ENCODE measurements at regions not wholly inside any gene's neighbourhood (a gene's known extent, or its start where the extent isn't known, plus 50 kb on each side); places are given as distances from the start of the nearest gene placed in this dataset.
"Not testable (repeated sequence)": the region's sequence is repeated elsewhere in the genome, so short reads cannot be mapped to it uniquely, and the experiment has no call there.

GRCh38 chr1:115529216-115529897 lies 112.4 kb upstream of the VANGL1 start:
- H3K36me3 ChIP-seq (ENCODE audit: insufficient read depth, low read length), result no peaks in the 10 kb centered on the region
- H3K9ac ChIP-seq (ENCODE audit: insufficient read length), result no peak overlapping the region
- DNase-seq (ENCODE audit: low read depth, low spot score), result no peak
- no peak overlapping the region for H3K4me3 ChIP-seq
- TF ChIP-seq FOXP2 (optimal IDR thresholded peaks at IDR 0.05; ENCODE audit: control extremely low read depth, extremely low read length, insufficient read depth), result no peak
- no peak overlapping the region for H3K27ac ChIP-seq
- H3K9me3 ChIP-seq (ENCODE audit: low read depth, low read length), result no peaks in the 10 kb centered on the region

DNA sequence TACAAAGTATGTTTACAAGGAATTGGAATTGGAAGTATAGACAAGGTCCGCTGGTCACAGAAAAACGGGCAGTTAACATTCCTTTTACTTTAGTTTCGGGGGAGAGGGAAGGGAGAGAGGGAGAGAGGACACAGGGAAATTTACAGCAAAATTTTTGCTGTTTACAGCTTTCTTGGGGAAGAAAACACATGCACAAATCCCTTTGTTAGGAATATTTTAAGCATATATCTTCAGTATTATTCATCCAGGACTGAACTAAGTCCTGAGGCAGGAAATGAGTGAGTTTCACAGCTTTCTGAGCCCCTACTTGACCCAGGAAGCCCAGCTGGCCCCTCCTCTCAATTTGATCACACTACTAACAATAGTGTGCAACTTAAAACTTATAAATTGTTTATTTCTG lies 113.4 kb upstream of the VANGL1 start:
- not testable (repeated sequence) for H3K4me3 ChIP-seq; H3K27ac ChIP-seq; H3K9me3 ChIP-seq (ENCODE audit: low read depth, low read length); DNase-seq (ENCODE audit: low read depth, low spot score); H3K36me3 ChIP-seq (ENCODE audit: insufficient read depth, low read length); H3K9ac ChIP-seq (ENCODE audit: insufficient read length)

- no peak overlapping the region for H3K9ac ChIP-seq (ENCODE audit: insufficient read length)
- H3K9me3 ChIP-seq (ENCODE audit: low read depth, low read length), result no peaks in the 10 kb centered on the region
- DNase-seq (ENCODE audit: low read depth, low spot score), result no peak
- no peak overlapping the region for H3K27ac ChIP-seq
- TF ChIP-seq FOXP2 (optimal IDR thresholded peaks at IDR 0.05; ENCODE audit: control extremely low read depth, extremely low read length, insufficient read depth), result no peak
- no peak for TF ChIP-seq EZH2 (IDR thresholded peaks at IDR 0.05)
- no peak for TF ChIP-seq POLR2AphosphoS5 (IDR thresholded peaks at IDR 0.05; ENCODE audit: borderline replicate concordance, low read depth, low read length)
- no peak overlapping the region for H3K4me3 ChIP-seq
- no peaks in the 10 kb centered on the region for H3K36me3 ChIP-seq (ENCODE audit: insufficient read depth, low read length)
Measured at GRCh38 chr1:115527746-115528145, 114.0 kb upstream of the VANGL1 start.

- Histone ChIP-seq H3K4me3 (no peak overlapping the region), H3K9me3 (ENCODE audit: low read depth, low read length) (no peaks in the 10 kb centered on the region), H3K9ac (ENCODE audit: insufficient read length) (no peak overlapping the region), H3K36me3 (ENCODE audit: insufficient read depth, low read length) (no peaks in the 10 kb centered on the region), H3K27ac (no peak overlapping the region)
- TF ChIP-seq POLR2AphosphoS5 (IDR thresholded peaks at IDR 0.05; ENCODE audit: borderline replicate concordance, low read depth, low read length) (no peak), FOXP2 (optimal IDR thresholded peaks at IDR 0.05; ENCODE audit: control extremely low read depth, extremely low read length, insufficient read depth) (no peak), EZH2 (IDR thresholded peaks at IDR 0.05) (no peak)
- no peak for DNase-seq (ENCODE audit: low read depth, low spot score)
Measured at GRCh38 chr1:115526900-115527299, 114.9 kb upstream of the VANGL1 start.

GRCh38 chr1:115524236-115524635 lies 117.5 kb upstream of the VANGL1 start:
- Histone ChIP-seq H3K9ac (ENCODE audit: insufficient read length) (no peak overlapping the region), H3K9me3 (ENCODE audit: low read depth, low read length) (no peaks in the 10 kb centered on the region), H3K27ac (no peak overlapping the region), H3K36me3 (ENCODE audit: insufficient read depth, low read length) (no peaks in the 10 kb centered on the region), H3K4me3 (no peak overlapping the region)
- DNase-seq (ENCODE audit: low read depth, low spot score), result no peak
- TF ChIP-seq FOXP2 (optimal IDR thresholded peaks at IDR 0.05; ENCODE audit: control extremely low read depth, extremely low read length, insufficient read depth), result no peak
- no peak for TF ChIP-seq POLR2AphosphoS5 (IDR thresholded peaks at IDR 0.05; ENCODE audit: borderline replicate concordance, low read depth, low read length)
- no peak for TF ChIP-seq EZH2 (IDR thresholded peaks at IDR 0.05)

GRCh38 chr1:115522386-115522785 lies 119.4 kb upstream of the VANGL1 start:
- H3K27ac ChIP-seq, result no peak overlapping the region
- TF ChIP-seq EZH2 (IDR thresholded peaks at IDR 0.05) (no peak), POLR2AphosphoS5 (IDR thresholded peaks at IDR 0.05; ENCODE audit: borderline replicate concordance, low read depth, low read length) (no peak), FOXP2 (optimal IDR thresholded peaks at IDR 0.05; ENCODE audit: control extremely low read depth, extremely low read length, insufficient read depth) (no peak)
- no peaks in the 10 kb centered on the region for H3K36me3 ChIP-seq (ENCODE audit: insufficient read depth, low read length)
- DNase-seq (ENCODE audit: low read depth, low spot score), result no peak
- H3K4me3 ChIP-seq, result no peak overlapping the region
- H3K9ac ChIP-seq (ENCODE audit: insufficient read length), result no peak overlapping the region
- H3K9me3 ChIP-seq (ENCODE audit: low read depth, low read length), result no peaks in the 10 kb centered on the region

GRCh38 chr1:115515270-115515669 lies 126.5 kb upstream of the VANGL1 start:
- TF ChIP-seq EZH2 (IDR thresholded peaks at IDR 0.05) (no peak), POLR2AphosphoS5 (IDR thresholded peaks at IDR 0.05; ENCODE audit: borderline replicate concordance, low read depth, low read length) (no peak), FOXP2 (optimal IDR thresholded peaks at IDR 0.05; ENCODE audit: control extremely low read depth, extremely low read length, insufficient read depth) (no peak)
- no peak for DNase-seq (ENCODE audit: low read depth, low spot score)
- Histone ChIP-seq H3K9me3 (ENCODE audit: low read depth, low read length) (no peaks in the 10 kb centered on the region), H3K36me3 (ENCODE audit: insufficient read depth, low read length) (no peaks in the 10 kb centered on the region), H3K9ac (ENCODE audit: insufficient read length) (no peak overlapping the region), H3K4me3 (no peak overlapping the region), H3K27ac (no peak overlapping the region)

GRCh38 chr1:115510226-115510625 lies 131.5 kb upstream of the VANGL1 start:
- DNase-seq (ENCODE audit: low read depth, low spot score); H3K27ac ChIP-seq: not testable (repeated sequence)

GRCh38 chr1:115507901-115508300 lies 133.9 kb upstream of the VANGL1 start:
- no peak for TF ChIP-seq EZH2 (IDR thresholded peaks at IDR 0.05)
- TF ChIP-seq POLR2AphosphoS5 (IDR thresholded peaks at IDR 0.05; ENCODE audit: borderline replicate concordance, low read depth, low read length), result no peak
- no peak for TF ChIP-seq FOXP2 (optimal IDR thresholded peaks at IDR 0.05; ENCODE audit: control extremely low read depth, extremely low read length, insufficient read depth)
- Histone ChIP-seq H3K36me3 (ENCODE audit: insufficient read depth, low read length) (no peaks in the 10 kb centered on the region), H3K27ac (no peak overlapping the region), H3K9ac (ENCODE audit: insufficient read length) (no peak overlapping the region), H3K4me3 (no peak overlapping the region), H3K9me3 (ENCODE audit: low read depth, low read length) (no peaks in the 10 kb centered on the region)
- DNase-seq (ENCODE audit: low read depth, low spot score), result no peak

More at GRCh38 chr1:115510226-115510625, 131.5 kb upstream of the VANGL1 start:
- not testable (repeated sequence) for H3K9me3 ChIP-seq (ENCODE audit: low read depth, low read length); H3K4me3 ChIP-seq; H3K9ac ChIP-seq (ENCODE audit: insufficient read length); H3K36me3 ChIP-seq (ENCODE audit: insufficient read depth, low read length)
